ENCODE measurements at regions not wholly inside any gene's neighbourhood (a gene's known extent, or its start where the extent isn't known, plus 50 kb on each side); places are given as distances from the start of the nearest gene placed in this dataset.

DNA sequence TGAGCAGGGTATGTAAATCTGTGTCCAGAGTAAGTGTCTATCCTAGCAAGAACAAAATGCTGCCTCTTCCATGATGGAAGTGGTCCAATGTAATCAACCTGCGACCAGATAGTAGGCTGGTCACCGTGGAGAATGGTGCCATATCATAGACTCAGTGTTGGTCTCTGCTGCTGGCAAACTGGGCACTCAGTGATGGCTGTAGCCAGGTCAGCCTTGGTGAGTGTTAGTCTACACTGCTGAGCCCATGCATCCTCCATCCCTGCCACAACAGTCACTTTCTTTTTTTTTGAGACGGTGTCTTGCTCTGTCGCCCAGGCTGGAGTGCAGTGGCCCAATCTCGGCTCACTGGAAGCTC is 69.3 kb downstream of the CHRD start:
- no peak for TF ChIP-seq CTCF (IDR thresholded peaks at IDR 0.05)
- TF ChIP-seq POLR2AphosphoS5 (IDR thresholded peaks at IDR 0.05): no peak
- TF ChIP-seq POLR2A (IDR thresholded peaks at IDR 0.05): no peak
